Adrenal gland (tissue), 9 donors: ENCODE measurements at regions not wholly inside any gene's neighbourhood (a gene's known extent, or its start where the extent isn't known, plus 50 kb on each side); places are given as distances from the start of the nearest gene placed in this dataset.

Experiments
- DNase-seq, 7 donors: peaks; one replicate each; pipeline ENCODE4 v3.0.0-alpha.2; 2019 to 2020
- H3K27ac ChIP-seq, 5 donors: fragments of 200-600 bp; sonication (generic) in 4 of 5; 1 replicate in 3 of 5; 2 replicates in 2 of 5; pipeline versions ENCODE4 v1.5.1 to v1.8.0; 2016 to 2020; ENCODE audit warnings: mild to moderate bottlenecking in 1 of 5
- H3K27me3 ChIP-seq: fragments of 200-600 bp; 2 replicates; pipeline ENCODE4 v1.8.0; 2021
- H3K36me3 ChIP-seq, 2 donors: fragments of 200-600 bp; replicated peaks in 1 of 2; 1 replicate in 1 of 2; 2 replicates in 1 of 2; pipeline versions ENCODE4 v1.5.1 to v1.8.0; 2018 to 2022
- H3K4me1 ChIP-seq, 2 donors: fragments of 200-600 bp; replicated peaks in 1 of 2; 1 replicate in 1 of 2; 2 replicates in 1 of 2; pipeline versions ENCODE4 v1.5.1 to v1.8.0; 2018 to 2021
- H3K4me3 ChIP-seq, 4 donors: fragments of 200-600 bp; sonication (generic) in 3 of 4; one replicate each; pipeline ENCODE4 v1.5.1; 2016 to 2018
- H3K9me3 ChIP-seq, 3 donors: fragments of 200-600 bp; sonication (generic) in 1 of 3; replicated peaks in 1 of 3; 1 replicate in 2 of 3; 2 replicates in 1 of 3; pipeline versions ENCODE4 v1.5.1 to v1.8.0; 2016 to 2021
- POLR2A ChIP-seq, 2 donors: fragments of 450-650 bp; IDR thresholded peaks; one replicate each; pipeline ENCODE4 v1.6.1; 2017; ENCODE audit warnings: antibody characterized with exemption in 2 of 2, mild to moderate bottlenecking in 2 of 2, moderate library complexity in 1 of 2
- WGBS, 4 donors: extraction: QIAGEN DNeasy Blood & Tissue Kit in 2 of 4; methylation state at CpG; one replicate each; pipeline versions ENCODE4 v1.1.5 to v1.1.7; 2013 to 2017; 5-methylcytosine and 5-hydroxymethylcytosine counted together
- intact Hi-C, 2 donors: fragments of 100-400 bp; cut with DNase I; formaldehyde crosslinking; loops; one replicate each; pipeline versions ENCODE4 v1.14.1 to v1.15.0; 2022 to 2023
- TF ChIP-seq, protein P1 (sequence below), 6 experiments: fragments of 450-650 bp in 4 of 6; fragments of 200-600 bp in 2 of 6; sonication (generic) in 1 of 6; IDR thresholded peaks; 1 replicate in 5 of 6; 2 replicates in 1 of 6; pipeline versions ENCODE4 v1.5.1 to v1.8.0; 2016 to 2021; ENCODE audit warnings: antibody characterized with exemption in 6 of 6, mild to moderate bottlenecking in 2 of 6, moderate library complexity in 1 of 6
- donor health status: healthy with polysubstance abuse.
- donor health status: Bipolar disorder and iron deficiency.
- donor health status: DM: yes; HTN: yes; CAD: no.
- donor health status: DM: no; HTN: no; CAD: no.
- donor health status: DM: no; HTN: no; CAD: no.

DNA sequence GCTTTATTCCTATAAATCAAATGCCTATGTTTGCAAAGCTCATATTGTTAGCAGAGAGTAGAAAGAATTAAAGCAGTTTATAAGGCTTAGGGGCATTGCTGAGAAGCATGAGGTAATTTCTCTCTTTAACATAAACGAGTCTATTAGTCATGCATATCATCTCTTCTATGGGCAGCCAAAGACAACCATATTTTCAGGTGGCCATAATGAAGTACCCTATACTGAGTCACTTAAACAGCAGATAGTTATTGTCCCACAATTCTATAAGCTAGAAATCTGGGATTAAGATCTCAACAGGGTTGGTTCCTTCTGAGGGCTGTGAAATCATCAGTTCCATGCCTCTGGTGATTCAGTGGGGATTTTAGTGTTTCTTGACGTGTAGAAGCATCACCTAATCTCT is 277.5 kb downstream of the NR4A2 start:
- Histone ChIP-seq H3K27me3 (no peaks in the 10 kb centered on the region), H3K9me3 (no peaks in the 10 kb centered on the region), H3K4me3 (no peak overlapping the region), H3K27ac (no peak overlapping the region), H3K36me3 (no peaks in the 10 kb centered on the region), H3K4me1 (no peaks in the 10 kb centered on the region)
- no peak for DNase-seq
- intact Hi-C loops = no loop called here
- TF ChIP-seq POLR2A (IDR thresholded peaks at IDR 0.05) = no peak
- TF ChIP-seq, protein P1, sequence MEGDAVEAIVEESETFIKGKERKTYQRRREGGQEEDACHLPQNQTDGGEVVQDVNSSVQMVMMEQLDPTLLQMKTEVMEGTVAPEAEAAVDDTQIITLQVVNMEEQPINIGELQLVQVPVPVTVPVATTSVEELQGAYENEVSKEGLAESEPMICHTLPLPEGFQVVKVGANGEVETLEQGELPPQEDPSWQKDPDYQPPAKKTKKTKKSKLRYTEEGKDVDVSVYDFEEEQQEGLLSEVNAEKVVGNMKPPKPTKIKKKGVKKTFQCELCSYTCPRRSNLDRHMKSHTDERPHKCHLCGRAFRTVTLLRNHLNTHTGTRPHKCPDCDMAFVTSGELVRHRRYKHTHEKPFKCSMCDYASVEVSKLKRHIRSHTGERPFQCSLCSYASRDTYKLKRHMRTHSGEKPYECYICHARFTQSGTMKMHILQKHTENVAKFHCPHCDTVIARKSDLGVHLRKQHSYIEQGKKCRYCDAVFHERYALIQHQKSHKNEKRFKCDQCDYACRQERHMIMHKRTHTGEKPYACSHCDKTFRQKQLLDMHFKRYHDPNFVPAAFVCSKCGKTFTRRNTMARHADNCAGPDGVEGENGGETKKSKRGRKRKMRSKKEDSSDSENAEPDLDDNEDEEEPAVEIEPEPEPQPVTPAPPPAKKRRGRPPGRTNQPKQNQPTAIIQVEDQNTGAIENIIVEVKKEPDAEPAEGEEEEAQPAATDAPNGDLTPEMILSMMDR (IDR thresholded peaks at IDR 0.05) = no peak
- 44 to 60% (median 52%) methylated on average over 2 of the region's 2 CpGs for WGBS, 4 donors

DNA sequence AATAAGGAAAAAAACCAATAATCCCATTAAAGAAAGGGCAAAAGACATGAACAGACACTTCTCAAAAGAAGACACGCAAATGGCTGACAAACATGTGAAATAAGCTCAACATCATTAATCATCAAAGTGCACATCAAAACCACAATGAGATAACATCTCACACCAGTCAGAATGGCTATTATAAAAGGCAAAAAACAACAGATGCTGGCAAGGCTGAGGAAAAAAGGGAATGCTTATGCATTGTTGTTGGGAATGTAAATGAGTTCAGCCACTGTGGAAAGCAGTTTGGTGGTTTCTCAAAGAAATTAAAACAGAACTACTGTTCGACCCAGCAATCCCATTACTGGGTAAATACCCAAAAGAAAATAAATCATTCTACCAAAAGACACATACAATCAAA is 285.6 kb downstream of the NR4A2 start:
- TF ChIP-seq POLR2A (IDR thresholded peaks at IDR 0.05) = no peak
- TF ChIP-seq, protein P1 (IDR thresholded peaks at IDR 0.05) = no peak
- 54 to 83% (median 69%) methylated on average over 2 of the region's 2 CpGs for WGBS, 4 donors
- intact Hi-C loops = no loop called here
- no peaks in the 10 kb centered on the region for H3K9me3 ChIP-seq
- H3K4me1 ChIP-seq = no peaks in the 10 kb centered on the region
- no peak for DNase-seq
- no peaks in the 10 kb centered on the region for H3K27me3 ChIP-seq
- no peaks in the 10 kb centered on the region for H3K36me3 ChIP-seq
- no peak overlapping the region for H3K4me3 ChIP-seq
- H3K27ac ChIP-seq = no peak overlapping the region

- intact Hi-C loops = no loop called here
These were observed 289.6 kb downstream of the NR4A2 start for GRCh38 chr2:156042895-156043294.

GRCh38 chr2:156038021-156038420 is 294.5 kb downstream of the NR4A2 start:
- intact Hi-C loops = no loop called here

More at GRCh38 chr2:156042895-156043294, 289.6 kb downstream of the NR4A2 start:
- no peaks in the 10 kb centered on the region for H3K27me3 ChIP-seq
- TF ChIP-seq, protein P1 (IDR thresholded peaks at IDR 0.05) = no peak
- no peak for TF ChIP-seq POLR2A (IDR thresholded peaks at IDR 0.05)
- no peaks in the 10 kb centered on the region for H3K9me3 ChIP-seq
- no peak overlapping the region for H3K4me3 ChIP-seq
- H3K36me3 ChIP-seq = no peaks in the 10 kb centered on the region
- DNase-seq = no peak
- no peak overlapping the region for H3K27ac ChIP-seq
- no peaks in the 10 kb centered on the region for H3K4me1 ChIP-seq

More at GRCh38 chr2:156038021-156038420, 294.5 kb downstream of the NR4A2 start:
- Histone ChIP-seq H3K4me1 (no peaks in the 10 kb centered on the region), H3K36me3 (no peaks in the 10 kb centered on the region), H3K27ac (no peak overlapping the region), H3K27me3 (no peaks in the 10 kb centered on the region), H3K4me3 (no peak overlapping the region), H3K9me3 (no peaks in the 10 kb centered on the region)
- TF ChIP-seq, protein P1 (IDR thresholded peaks at IDR 0.05) = no peak
- no peak for TF ChIP-seq POLR2A (IDR thresholded peaks at IDR 0.05)
- no peak for DNase-seq
- 80 to 95% (median 86%) methylated on average over 1 of the region's 1 CpG; no CpG with 5 or more reads in 1 of the 4 donors for WGBS, 4 donors
